HG03354 (cell line): ENCODE measurements at regions not wholly inside any gene's neighbourhood (a gene's known extent, or its start where the extent isn't known, plus 50 kb on each side); places are given as distances from the start of the nearest gene placed in this dataset.

ENCODE experiments used
- ATAC-seq: cut with Tn5 transposase; IDR thresholded peaks from one replicate; pipeline ENCODE4 v1.9.1; 2021; ENCODE audit warnings: mild to moderate bottlenecking; ENCODE audit not compliant: unreplicated experiment, poor library complexity, severe bottlenecking

DNA sequence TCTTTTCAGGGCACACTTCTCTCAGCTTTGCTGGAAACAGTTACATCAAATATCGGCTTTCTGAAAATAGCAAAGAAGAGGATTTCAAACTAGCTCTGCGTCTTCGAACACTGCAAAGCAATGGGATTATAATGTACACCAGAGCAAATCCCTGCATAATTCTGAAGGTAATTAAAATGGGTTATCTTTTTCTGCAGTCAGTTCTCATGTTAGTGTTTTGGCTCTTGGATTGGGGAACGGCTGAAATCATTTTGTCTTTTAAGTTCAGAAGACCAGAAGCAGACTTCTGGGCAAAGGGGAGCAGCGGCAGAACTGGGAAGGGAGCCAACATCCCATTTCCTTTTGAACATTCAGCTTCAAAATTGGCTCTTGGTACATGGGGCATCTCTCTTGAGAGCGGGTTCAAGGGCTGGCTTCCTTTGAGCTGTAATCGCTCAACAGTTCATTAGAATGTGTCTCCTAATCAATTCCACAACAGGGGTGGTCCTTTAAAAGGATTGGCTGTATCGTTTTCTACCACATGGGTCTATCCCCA is 110.2 kb upstream of the MTNR1B start:
- ATAC-seq, result no peak

- no peak for ATAC-seq
These were observed 107.8 kb upstream of the MTNR1B start for GRCh38 chr11:92861634-92862033.

DNA sequence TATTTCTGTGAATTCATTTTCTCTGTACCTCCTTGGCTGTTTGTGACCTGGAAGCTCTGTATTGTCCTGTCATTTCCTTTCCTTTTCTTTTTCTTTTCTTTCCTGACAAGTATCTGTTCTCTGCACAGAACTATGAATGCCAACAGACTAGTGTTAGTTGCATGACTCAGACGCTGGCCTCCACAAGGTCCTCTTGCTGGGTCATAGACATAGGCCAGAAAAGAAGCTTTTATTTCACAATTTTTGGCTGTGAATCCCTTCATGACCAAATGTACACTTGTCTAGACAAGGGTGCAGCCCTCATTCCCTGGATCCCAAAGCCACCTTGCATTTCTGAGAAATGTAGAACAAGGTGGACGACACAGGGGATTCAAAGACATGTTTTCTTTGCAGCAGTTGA is 104.1 kb upstream of the MTNR1B start:
- no peak for ATAC-seq

GRCh38 chr11:92866679-92867282 is 102.7 kb upstream of the MTNR1B start:
- ATAC-seq, result no peak

DNA sequence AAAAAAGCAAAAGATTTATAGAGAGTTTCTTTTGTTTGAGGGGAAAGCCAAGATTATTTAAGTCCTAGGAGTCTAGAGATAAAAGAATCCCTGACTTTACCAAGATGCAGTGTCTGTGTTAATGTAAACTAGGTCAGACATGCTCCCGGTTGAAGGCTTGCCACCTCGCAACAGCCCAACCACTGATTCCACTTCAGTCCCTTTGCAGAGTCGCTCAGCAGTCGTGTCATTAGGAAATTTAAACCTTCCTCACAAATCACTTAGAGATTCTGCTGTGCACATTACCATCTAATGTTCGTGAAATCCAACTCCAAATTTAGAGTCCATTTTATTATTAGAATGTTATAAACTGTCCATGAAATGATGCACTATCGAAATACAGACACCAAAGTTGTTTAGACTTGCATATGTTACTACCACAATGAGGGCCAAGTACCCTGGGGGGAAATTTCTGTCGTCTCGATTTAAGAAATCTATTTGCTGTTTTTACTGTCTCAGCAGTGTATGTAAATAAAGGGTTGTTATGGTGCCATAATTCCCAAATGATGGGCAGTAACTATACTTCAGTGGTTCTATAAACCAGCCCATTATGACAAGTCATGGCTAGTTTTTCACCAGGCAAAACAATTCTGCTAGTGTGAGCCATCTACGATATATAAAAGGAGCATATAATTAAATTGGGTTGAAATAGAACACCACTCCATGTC is 101.4 kb upstream of the MTNR1B start:
- no peak for ATAC-seq

- ATAC-seq, result no peak
These were observed 99.7 kb upstream of the MTNR1B start for GRCh38 chr11:92869716-92870115.

- ATAC-seq, result no peak
These were observed 99.1 kb upstream of the MTNR1B start for GRCh38 chr11:92870196-92870832.

- ATAC-seq, result no peak
These were observed 95.9 kb upstream of the MTNR1B start for GRCh38 chr11:92873551-92873950.

DNA sequence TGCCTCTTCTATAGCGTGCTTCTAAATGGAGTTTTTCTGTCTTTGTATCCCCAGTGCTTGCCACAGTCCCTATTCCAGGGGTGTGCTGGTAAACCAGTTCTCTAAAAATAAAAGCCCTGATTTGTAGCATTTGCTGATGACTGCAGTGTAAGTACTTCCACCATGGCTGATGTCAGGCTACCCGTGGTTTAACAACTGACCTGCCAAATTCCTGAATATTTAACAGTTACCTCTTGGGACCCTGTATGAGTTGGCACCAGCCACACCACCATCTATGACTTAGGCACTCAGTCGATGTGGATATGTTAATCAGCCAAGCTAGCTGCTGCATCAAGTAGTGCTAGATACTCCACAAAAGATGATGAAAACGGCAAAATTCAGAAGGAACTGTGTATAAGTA is 94.0 kb upstream of the MTNR1B start:
- ATAC-seq, result no peak

- ATAC-seq, result no peak
These were observed 90.4 kb upstream of the MTNR1B start for GRCh38 chr11:92879086-92879485.

GRCh38 chr11:92880381-92880780 is 89.1 kb upstream of the MTNR1B start:
- no peak for ATAC-seq

- ATAC-seq, result no peak
These were observed 87.5 kb upstream of the MTNR1B start for GRCh38 chr11:92881940-92882450.

DNA sequence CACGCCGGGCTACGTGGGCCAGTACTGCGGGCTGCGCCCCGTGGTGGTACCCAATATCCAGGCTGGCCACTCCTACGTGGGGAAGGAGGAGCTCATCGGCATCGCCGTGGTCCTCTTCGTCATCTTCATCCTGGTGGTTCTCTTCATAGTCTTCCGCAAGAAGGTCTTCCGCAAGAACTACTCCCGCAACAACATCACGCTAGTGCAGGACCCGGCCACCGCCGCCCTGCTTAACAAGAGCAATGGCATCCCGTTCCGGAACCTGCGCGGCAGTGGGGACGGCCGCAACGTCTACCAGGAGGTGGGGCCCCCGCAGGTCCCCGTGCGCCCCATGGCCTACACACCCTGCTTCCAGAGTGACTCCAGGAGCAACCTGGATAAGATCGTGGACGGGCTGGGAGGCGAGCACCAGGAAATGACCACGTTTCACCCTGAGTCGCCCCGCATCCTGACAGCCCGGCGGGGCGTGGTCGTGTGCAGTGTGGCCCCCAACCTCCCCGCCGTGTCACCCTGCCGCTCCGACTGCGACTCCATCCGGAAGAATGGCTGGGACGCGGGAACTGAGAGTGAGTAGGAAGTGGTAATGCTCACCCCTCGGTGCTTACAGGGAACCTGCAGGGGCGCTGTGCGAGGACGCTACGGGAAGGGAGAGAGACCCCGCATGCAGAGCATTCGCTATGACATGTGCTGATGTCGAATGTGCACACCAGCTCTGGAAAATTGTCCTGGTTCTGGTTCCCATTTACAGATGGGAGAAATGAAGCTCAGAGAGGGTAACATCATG is 86.4 kb upstream of the MTNR1B start:
- ATAC-seq, result no peak

DNA sequence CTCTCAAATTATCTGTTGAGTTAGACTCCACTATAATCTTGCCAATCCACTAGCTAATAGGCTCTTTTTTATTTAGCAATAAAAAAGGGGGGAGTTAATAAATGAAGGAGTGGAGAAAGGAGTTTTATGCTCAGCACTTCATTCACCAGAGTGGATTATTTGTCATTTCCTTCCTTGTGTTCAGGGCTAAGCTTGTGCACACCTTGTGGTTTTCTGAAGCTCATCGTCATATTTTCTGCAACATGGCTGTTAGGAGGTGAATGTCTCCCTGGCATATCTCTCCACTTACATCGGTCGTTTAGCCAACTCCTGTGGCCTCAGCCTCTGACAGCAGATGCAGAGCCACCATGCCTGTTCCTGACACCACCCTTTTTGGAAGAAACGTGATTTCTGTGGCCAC is 83.9 kb upstream of the MTNR1B start:
- ATAC-seq, result no peak

- ATAC-seq, result peak; percentile 77
These were observed 83.1 kb upstream of the MTNR1B start for GRCh38 chr11:92886243-92886905.

- ATAC-seq, result no peak
These were observed 80.8 kb upstream of the MTNR1B start for GRCh38 chr11:92888696-92889095.

GRCh38 chr11:92890846-92891245 is 78.6 kb upstream of the MTNR1B start:
- ATAC-seq, result no peak

- no peak for ATAC-seq
These were observed 76.4 kb upstream of the MTNR1B start for GRCh38 chr11:92892802-92893684.

GRCh38 chr11:92894197-92894596 is 75.3 kb upstream of the MTNR1B start:
- no peak for ATAC-seq
